HEK293 (cell line): ENCODE measurements at regions not wholly inside any gene's neighbourhood (a gene's known extent, or its start where the extent isn't known, plus 50 kb on each side); places are given as distances from the start of the nearest gene placed in this dataset.

Experiments used
- CTCF ChIA-PET: fragments of 350-600 bp; formaldehyde crosslinking; extraction: SDS; loops from one replicate; lab custom pipeline; 2021; ENCODE audit warnings: antibody characterized with exemption; lab: Yijun Ruan, JAX
- POLR2A ChIA-PET: fragments of 300-600 bp; formaldehyde crosslinking; extraction: SDS; loops from one replicate; lab custom pipeline; 2020; ENCODE audit warnings: antibody characterized with exemption, inconsistent platforms; lab: Yijun Ruan, JAX
- H3K27ac ChIP-seq: fragments of 200-500 bp; sonication (Bioruptor generic); 2 replicates; pipeline ENCODE4 v1.5.1; 2014; ENCODE audit warnings: low read depth, low read length, control low read depth, inconsistent platforms; ENCODE audit errors: extremely low read depth
- H3K36me3 ChIP-seq, 2 experiments: fragments of 200-500 bp in 1 of 2; sonication (Bioruptor generic) in 1 of 2; 1 replicate in 1 of 2; 2 replicates in 1 of 2; pipeline ENCODE4 v1.5.1; 2014 to 2017; ENCODE audit warnings: inconsistent platforms in 2 of 2, low read length in 2 of 2; ENCODE audit not compliant: control insufficient read depth in 2 of 2, insufficient read depth in 1 of 2
- H3K4me1 ChIP-seq: fragments of 200-500 bp; sonication (Bioruptor generic); 2 replicates; pipeline ENCODE4 v1.5.1; 2014; ENCODE audit warnings: mild to moderate bottlenecking, low read length, inconsistent platforms; ENCODE audit not compliant: control insufficient read depth, insufficient read depth
- H3K4me3 ChIP-seq: 2 replicates; pipeline ENCODE4 v1.5.1; 2011; ENCODE audit warnings: low read depth, mild to moderate bottlenecking, control low read depth, low read length, moderate library complexity
- H3K9me3 ChIP-seq: fragments of 200-500 bp; sonication (Bioruptor generic); 2 replicates; pipeline ENCODE4 v1.5.1; 2014; ENCODE audit warnings: low read depth, low read length, inconsistent platforms; ENCODE audit not compliant: control insufficient read depth, insufficient read depth
- HOXC10 ChIP-seq: sonication (generic); formaldehyde crosslinking; IDR thresholded peaks from 2 replicates; pipeline ENCODE4 v1.8.1; 2023; ENCODE audit warnings: mild to moderate bottlenecking, missing genetic modification reagents
- ZFP37 ChIP-seq: fragments of 450-650 bp; formaldehyde crosslinking; IDR thresholded peaks from 2 replicates; pipeline ENCODE4 v1.5.1; 2016; ENCODE audit warnings: missing biosample characterization, missing genetic modification characterization
- ZNF114 ChIP-seq: fragments of 450-650 bp; formaldehyde crosslinking; IDR thresholded peaks from 2 replicates; pipeline ENCODE4 v1.5.0; 2017; ENCODE audit warnings: missing biosample characterization, missing genetic modification characterization
- ZNF121 ChIP-seq: fragments of 450-650 bp; formaldehyde crosslinking; IDR thresholded peaks from 2 replicates; pipeline ENCODE4 v1.5.1; 2016; ENCODE audit warnings: missing biosample characterization, missing genetic modification characterization
- ZNF239 ChIP-seq: fragments of 450-650 bp; formaldehyde crosslinking; IDR thresholded peaks from 2 replicates; pipeline ENCODE4 v1.5.1; 2016; ENCODE audit warnings: missing biosample characterization, missing genetic modification characterization
- ZNF248 ChIP-seq: fragments of 450-650 bp; formaldehyde crosslinking; IDR thresholded peaks from 2 replicates; pipeline ENCODE4 v1.5.1; 2017; ENCODE audit warnings: missing biosample characterization, missing genetic modification characterization
- ZNF354C ChIP-seq: fragments of 450-650 bp; formaldehyde crosslinking; IDR thresholded peaks from 2 replicates; pipeline ENCODE4 v1.5.1; 2016; ENCODE audit warnings: missing biosample characterization, missing genetic modification characterization, low read depth, borderline replicate concordance
- ZNF518A ChIP-seq: fragments of 450-650 bp; formaldehyde crosslinking; conservative IDR thresholded peaks from 2 replicates; pipeline ENCODE4 v1.5.1; 2016; ENCODE audit warnings: low read depth, missing biosample characterization, missing genetic modification characterization
- ZNF560 ChIP-seq: fragments of 450-650 bp; formaldehyde crosslinking; IDR thresholded peaks from 2 replicates; pipeline ENCODE4 v1.5.1; 2017; ENCODE audit warnings: missing biosample characterization, missing genetic modification characterization, borderline replicate concordance
- ZNF621 ChIP-seq: fragments of 450-650 bp; formaldehyde crosslinking; IDR thresholded peaks from 2 replicates; pipeline ENCODE4 v1.5.1; 2017; ENCODE audit warnings: missing biosample characterization, missing genetic modification characterization
- ZNF645 ChIP-seq: fragments of 450-650 bp; formaldehyde crosslinking; IDR thresholded peaks from 2 replicates; pipeline ENCODE4; 2016; ENCODE audit warnings: missing biosample characterization, missing genetic modification characterization
- TF ChIP-seq, protein P1 (sequence below): fragments of 450-650 bp; formaldehyde crosslinking; IDR thresholded peaks from 2 replicates; pipeline ENCODE4 v1.5.1; 2016; ENCODE audit warnings: missing biosample characterization, missing genetic modification characterization
- TF ChIP-seq, protein P2 (sequence below): fragments of 450-650 bp; formaldehyde crosslinking; IDR thresholded peaks from 2 replicates; pipeline ENCODE4 v1.5.1; 2016; ENCODE audit warnings: missing biosample characterization, missing genetic modification characterization, borderline replicate concordance
- TF ChIP-seq, protein P3 (sequence below): fragments of 450-650 bp; formaldehyde crosslinking; IDR thresholded peaks from 2 replicates; pipeline ENCODE4 v1.5.1; 2017; ENCODE audit warnings: missing biosample characterization, missing genetic modification characterization
- TF ChIP-seq, protein P4 (sequence below): sonication (generic); formaldehyde crosslinking; IDR thresholded peaks from 2 replicates; pipeline ENCODE4 v1.8.1; 2022; ENCODE audit warnings: mild to moderate bottlenecking, moderate library complexity, missing genetic modification reagents
- TF ChIP-seq, protein P5 (sequence below): fragments of 450-650 bp; formaldehyde crosslinking; IDR thresholded peaks from 2 replicates; pipeline ENCODE4 v1.5.1; 2016; ENCODE audit warnings: missing biosample characterization, missing genetic modification characterization

DNA sequence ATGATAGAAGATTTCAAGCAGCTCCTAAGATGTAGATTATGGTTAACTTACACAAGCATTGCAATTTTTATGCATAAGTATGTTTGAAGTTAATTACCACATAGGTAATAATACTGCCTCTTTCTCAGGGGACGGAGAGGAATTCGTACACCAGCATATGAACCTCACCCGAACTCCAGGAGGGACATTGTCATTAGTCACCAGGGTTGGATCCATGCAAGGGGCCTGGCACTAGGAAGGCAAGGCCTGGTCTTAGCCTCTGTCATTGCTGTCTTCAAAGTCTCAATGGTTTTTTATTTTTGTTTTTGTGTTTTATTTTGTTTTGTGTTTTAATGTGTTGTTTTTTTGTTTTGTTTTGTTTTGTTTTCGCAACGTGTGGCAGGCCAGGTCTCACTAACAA, 145.6 kb upstream of the PPP2R2D start:
- no peak overlapping the region for H3K4me3 ChIP-seq
- POLR2A ChIA-PET, result no interaction called here
- TF ChIP-seq ZNF114 (no peak), ZNF645 (tag by site-specific recombination) (no peak), ZNF248 (tag by site-specific recombination) (no peak), ZNF239 (tag by site-specific recombination) (no peak), ZNF121 (tag by site-specific recombination) (no peak), ZNF621 (tag by site-specific recombination) (no peak), ZNF354C (tag by site-specific recombination) (no peak), ZFP37 (tag by site-specific recombination) (no peak), HOXC10 (CRISPR knock-in tag) (no peak), ZNF560 (no peak), ZNF518A (tag by site-specific recombination) (no peak)
- TF ChIP-seq, protein P1, sequence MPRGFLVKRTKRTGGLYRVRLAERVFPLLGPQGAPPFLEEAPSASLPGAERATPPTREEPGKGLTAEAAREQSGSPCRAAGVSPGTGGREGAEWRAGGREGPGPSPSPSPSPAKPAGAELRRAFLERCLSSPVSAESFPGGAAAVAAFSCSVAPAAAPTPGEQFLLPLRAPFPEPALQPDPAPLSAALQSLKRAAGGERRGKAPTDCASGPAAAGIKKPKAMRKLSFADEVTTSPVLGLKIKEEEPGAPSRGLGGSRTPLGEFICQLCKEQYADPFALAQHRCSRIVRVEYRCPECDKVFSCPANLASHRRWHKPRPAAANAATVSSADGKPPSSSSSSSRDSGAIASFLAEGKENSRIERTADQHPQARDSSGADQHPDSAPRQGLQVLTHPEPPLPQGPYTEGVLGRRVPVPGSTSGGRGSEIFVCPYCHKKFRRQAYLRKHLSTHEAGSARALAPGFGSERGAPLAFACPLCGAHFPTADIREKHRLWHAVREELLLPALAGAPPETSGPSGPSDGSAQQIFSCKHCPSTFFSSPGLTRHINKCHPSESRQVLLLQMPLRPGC (tag by site-specific recombination), result no peak
- TF ChIP-seq, protein P2, sequence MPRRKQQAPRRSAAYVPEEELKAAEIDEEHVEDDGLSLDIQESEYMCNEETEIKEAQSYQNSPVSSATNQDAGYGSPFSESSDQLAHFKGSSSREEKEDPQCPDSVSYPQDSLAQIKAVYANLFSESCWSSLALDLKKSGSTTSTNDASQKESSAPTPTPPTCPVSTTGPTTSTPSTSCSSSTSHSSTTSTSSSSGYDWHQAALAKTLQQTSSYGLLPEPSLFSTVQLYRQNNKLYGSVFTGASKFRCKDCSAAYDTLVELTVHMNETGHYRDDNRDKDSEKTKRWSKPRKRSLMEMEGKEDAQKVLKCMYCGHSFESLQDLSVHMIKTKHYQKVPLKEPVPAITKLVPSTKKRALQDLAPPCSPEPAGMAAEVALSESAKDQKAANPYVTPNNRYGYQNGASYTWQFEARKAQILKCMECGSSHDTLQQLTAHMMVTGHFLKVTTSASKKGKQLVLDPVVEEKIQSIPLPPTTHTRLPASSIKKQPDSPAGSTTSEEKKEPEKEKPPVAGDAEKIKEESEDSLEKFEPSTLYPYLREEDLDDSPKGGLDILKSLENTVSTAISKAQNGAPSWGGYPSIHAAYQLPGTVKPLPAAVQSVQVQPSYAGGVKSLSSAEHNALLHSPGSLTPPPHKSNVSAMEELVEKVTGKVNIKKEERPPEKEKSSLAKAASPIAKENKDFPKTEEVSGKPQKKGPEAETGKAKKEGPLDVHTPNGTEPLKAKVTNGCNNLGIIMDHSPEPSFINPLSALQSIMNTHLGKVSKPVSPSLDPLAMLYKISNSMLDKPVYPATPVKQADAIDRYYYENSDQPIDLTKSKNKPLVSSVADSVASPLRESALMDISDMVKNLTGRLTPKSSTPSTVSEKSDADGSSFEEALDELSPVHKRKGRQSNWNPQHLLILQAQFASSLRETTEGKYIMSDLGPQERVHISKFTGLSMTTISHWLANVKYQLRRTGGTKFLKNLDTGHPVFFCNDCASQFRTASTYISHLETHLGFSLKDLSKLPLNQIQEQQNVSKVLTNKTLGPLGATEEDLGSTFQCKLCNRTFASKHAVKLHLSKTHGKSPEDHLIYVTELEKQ (tag by site-specific recombination), result no peak
- TF ChIP-seq, protein P3, sequence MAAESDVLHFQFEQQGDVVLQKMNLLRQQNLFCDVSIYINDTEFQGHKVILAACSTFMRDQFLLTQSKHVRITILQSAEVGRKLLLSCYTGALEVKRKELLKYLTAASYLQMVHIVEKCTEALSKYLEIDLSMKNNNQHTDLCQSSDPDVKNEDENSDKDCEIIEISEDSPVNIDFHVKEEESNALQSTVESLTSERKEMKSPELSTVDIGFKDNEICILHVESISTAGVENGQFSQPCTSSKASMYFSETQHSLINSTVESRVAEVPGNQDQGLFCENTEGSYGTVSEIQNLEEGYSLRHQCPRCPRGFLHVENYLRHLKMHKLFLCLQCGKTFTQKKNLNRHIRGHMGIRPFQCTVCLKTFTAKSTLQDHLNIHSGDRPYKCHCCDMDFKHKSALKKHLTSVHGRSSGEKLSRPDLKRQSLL (tag by site-specific recombination), result no peak
- TF ChIP-seq, protein P4, sequence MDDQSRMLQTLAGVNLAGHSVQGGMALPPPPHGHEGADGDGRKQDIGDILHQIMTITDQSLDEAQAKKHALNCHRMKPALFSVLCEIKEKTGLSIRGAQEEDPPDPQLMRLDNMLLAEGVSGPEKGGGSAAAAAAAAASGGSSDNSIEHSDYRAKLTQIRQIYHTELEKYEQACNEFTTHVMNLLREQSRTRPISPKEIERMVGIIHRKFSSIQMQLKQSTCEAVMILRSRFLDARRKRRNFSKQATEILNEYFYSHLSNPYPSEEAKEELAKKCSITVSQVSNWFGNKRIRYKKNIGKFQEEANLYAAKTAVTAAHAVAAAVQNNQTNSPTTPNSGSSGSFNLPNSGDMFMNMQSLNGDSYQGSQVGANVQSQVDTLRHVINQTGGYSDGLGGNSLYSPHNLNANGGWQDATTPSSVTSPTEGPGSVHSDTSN (CRISPR knock-in tag), result no peak
- TF ChIP-seq, protein P5, sequence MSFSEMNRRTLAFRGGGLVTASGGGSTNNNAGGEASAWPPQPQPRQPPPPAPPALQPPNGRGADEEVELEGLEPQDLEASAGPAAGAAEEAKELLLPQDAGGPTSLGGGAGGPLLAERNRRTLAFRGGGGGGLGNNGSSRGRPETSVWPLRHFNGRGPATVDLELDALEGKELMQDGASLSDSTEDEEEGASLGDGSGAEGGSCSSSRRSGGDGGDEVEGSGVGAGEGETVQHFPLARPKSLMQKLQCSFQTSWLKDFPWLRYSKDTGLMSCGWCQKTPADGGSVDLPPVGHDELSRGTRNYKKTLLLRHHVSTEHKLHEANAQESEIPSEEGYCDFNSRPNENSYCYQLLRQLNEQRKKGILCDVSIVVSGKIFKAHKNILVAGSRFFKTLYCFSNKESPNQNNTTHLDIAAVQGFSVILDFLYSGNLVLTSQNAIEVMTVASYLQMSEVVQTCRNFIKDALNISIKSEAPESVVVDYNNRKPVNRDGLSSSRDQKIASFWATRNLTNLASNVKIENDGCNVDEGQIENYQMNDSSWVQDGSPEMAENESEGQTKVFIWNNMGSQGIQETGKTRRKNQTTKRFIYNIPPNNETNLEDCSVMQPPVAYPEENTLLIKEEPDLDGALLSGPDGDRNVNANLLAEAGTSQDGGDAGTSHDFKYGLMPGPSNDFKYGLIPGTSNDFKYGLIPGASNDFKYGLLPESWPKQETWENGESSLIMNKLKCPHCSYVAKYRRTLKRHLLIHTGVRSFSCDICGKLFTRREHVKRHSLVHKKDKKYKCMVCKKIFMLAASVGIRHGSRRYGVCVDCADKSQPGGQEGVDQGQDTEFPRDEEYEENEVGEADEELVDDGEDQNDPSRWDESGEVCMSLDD (tag by site-specific recombination), result no peak
- no peaks in the 10 kb centered on the region for H3K4me1 ChIP-seq
- CTCF ChIA-PET, result no interaction called here
- H3K27ac ChIP-seq, result no peak overlapping the region
- H3K36me3 ChIP-seq, result no peaks in the 10 kb centered on the region
- H3K9me3 ChIP-seq, result no peaks in the 10 kb centered on the region
